ENCODE measurements at regions not wholly inside any gene's neighbourhood (a gene's known extent, or its start where the extent isn't known, plus 50 kb on each side); places are given as distances from the start of the nearest gene placed in this dataset.

DNA sequence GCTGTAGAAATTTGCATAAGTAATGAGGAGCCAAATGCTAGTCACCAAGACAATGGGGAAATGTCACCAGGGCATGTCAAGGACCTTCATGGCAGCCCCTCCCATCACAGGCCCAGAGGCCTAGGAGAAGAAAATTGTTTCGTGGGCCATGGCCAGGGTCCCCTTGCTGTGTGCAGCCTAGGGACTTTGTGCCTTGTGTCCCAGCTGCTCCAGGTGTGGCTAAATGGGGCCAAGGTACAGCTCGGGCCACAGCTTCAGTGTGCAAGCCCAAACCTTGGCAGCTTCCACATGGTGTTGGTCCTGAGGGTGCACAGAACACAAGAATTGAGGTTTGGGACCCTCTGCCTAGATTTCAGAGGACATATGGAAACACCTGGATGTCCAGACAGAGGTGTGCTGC is 208.8 kb upstream of the TBC1D5 start:
- Mint-ChIP-seq H3K9me3 (peaks cover 5% of the 10 kb centered on the region), H3K4me1 (no peaks in the 10 kb centered on the region), H3K27me3 (peaks cover 45% of the 10 kb centered on the region), H3K36me3 (ENCODE audit: insufficient read depth) (no peaks in the 10 kb centered on the region), H3K27ac (ENCODE audit: low read depth) (no peak overlapping the region), H3K4me3 (no peak overlapping the region)
- ATAC-seq (replicated peaks; ENCODE audit: extremely low read depth, poor library complexity, severe bottlenecking) (no peak), DNase-seq (ENCODE audit: low spot score in 2 of 2) (no peak)

- Mint-ChIP-seq H3K27ac (ENCODE audit: low read depth) (no peak overlapping the region), H3K4me3 (no peak overlapping the region), H3K4me1 (no peaks in the 10 kb centered on the region), H3K9me3 (peaks cover 5% of the 10 kb centered on the region), H3K36me3 (ENCODE audit: insufficient read depth) (no peaks in the 10 kb centered on the region), H3K27me3 (peaks cover 63% of the 10 kb centered on the region)
- DNase-seq (ENCODE audit: low spot score in 2 of 2) (no peak), ATAC-seq (replicated peaks; ENCODE audit: extremely low read depth, poor library complexity, severe bottlenecking) (no peak)
These were observed 206.7 kb upstream of the TBC1D5 start for GRCh38 chr3:17949101-17949500.

GRCh38 chr3:17947833-17948232 is 205.4 kb upstream of the TBC1D5 start:
- Mint-ChIP-seq H3K4me1 (no peaks in the 10 kb centered on the region), H3K4me3 (no peak overlapping the region), H3K9me3 (peaks cover 5% of the 10 kb centered on the region), H3K27me3 (peaks cover 70% of the 10 kb centered on the region), H3K36me3 (ENCODE audit: insufficient read depth) (no peaks in the 10 kb centered on the region), H3K27ac (ENCODE audit: low read depth) (no peak overlapping the region)
- ATAC-seq (replicated peaks; ENCODE audit: extremely low read depth, poor library complexity, severe bottlenecking) (no peak), DNase-seq (ENCODE audit: low spot score in 2 of 2) (no peak)

GRCh38 chr3:17946619-17947018 is 204.2 kb upstream of the TBC1D5 start:
- Mint-ChIP-seq H3K9me3 (peaks cover 5% of the 10 kb centered on the region), H3K4me1 (no peaks in the 10 kb centered on the region), H3K36me3 (ENCODE audit: insufficient read depth) (no peaks in the 10 kb centered on the region), H3K27ac (ENCODE audit: low read depth) (no peak overlapping the region), H3K27me3 (peaks cover 82% of the 10 kb centered on the region), H3K4me3 (no peak overlapping the region)
- DNase-seq (ENCODE audit: low spot score in 2 of 2), result no peak
- no peak for ATAC-seq (replicated peaks; ENCODE audit: extremely low read depth, poor library complexity, severe bottlenecking)

DNA sequence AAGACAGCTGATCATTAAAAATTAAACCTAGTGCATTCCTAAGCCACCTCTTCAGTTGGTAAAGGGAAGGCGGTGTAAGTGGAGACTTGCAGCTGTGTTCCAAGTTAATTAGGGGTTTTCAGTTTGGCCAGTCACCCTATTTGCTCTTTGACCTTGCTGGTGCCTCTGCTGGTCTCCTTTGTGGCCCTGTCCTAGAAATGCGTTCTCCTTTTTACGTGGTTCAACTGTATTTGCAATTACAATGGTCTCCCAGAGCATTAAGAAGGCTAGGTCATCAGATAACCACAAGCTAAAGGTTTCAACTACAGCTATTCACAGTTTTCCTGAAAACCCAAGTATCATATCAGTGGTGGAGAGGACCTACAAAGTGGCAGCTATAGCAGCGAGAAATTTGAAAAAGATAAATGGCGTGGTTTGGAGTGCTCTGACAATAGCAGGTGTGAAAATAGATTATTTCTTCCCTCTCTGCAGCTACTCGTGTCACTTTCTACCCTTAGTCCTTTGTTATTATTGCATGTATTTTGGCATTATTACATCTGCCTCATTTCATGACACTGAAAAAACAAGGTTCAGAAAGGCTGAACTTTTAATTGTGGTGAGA is 203.5 kb upstream of the TBC1D5 start:
- peaks cover 5% of the 10 kb centered on the region for H3K9me3 Mint-ChIP-seq
- no peaks in the 10 kb centered on the region for H3K36me3 Mint-ChIP-seq (ENCODE audit: insufficient read depth)
- ATAC-seq (replicated peaks; ENCODE audit: extremely low read depth, poor library complexity, severe bottlenecking) (no peak), DNase-seq (ENCODE audit: low spot score in 2 of 2) (no peak)
- no peak overlapping the region for H3K27ac Mint-ChIP-seq (ENCODE audit: low read depth)
- peaks cover 88% of the 10 kb centered on the region for H3K27me3 Mint-ChIP-seq
- no peaks in the 10 kb centered on the region for H3K4me1 Mint-ChIP-seq
- H3K4me3 Mint-ChIP-seq, result no peak overlapping the region

DNA sequence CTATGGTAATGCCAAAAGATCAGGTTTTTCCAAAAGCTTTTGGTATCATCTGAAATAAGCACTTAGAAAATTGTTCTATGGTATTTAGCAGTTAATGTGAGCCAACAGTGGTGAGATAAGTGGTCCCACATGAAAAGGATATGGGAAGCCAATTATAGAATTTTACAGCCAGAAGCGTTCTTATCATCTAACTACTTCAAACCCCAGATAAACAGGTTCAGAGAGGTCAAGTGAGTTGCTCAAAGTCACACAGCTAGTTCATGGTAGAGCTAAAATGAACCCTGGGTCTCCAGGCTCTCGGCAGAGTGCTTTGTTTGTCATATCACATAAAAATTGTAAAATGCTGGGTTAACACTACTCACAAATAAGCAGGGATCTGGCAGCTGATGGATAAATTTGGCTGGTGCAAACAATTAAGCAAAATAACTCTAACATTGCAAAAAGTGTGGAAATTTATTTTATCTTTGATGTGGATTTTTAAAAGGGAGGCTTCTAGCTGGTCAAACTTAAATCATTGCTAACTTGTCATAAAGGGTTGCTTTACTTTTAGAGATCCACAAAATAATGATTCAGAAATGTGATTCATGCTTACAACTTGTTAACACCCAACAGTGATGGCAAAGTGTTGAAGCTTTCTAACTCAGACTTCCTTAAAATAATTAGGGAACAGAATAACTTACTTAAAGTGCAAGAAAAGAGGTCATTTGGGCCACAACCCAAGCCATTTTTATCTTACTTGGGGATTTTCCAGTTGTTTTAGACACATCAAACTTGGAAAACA is 202.8 kb upstream of the TBC1D5 start:
- no peak overlapping the region for H3K27ac Mint-ChIP-seq (ENCODE audit: low read depth)
- no peaks in the 10 kb centered on the region for H3K4me1 Mint-ChIP-seq
- no peaks in the 10 kb centered on the region for H3K9me3 Mint-ChIP-seq
- DNase-seq (ENCODE audit: low spot score in 2 of 2) (no peak), ATAC-seq (replicated peaks; ENCODE audit: extremely low read depth, poor library complexity, severe bottlenecking) (no peak)
- no peaks in the 10 kb centered on the region for H3K36me3 Mint-ChIP-seq (ENCODE audit: insufficient read depth)
- H3K4me3 Mint-ChIP-seq, result no peak overlapping the region
- H3K27me3 Mint-ChIP-seq, result peaks cover 88% of the 10 kb centered on the region

GRCh38 chr3:17942856-17943255 is 200.4 kb upstream of the TBC1D5 start:
- H3K9me3 Mint-ChIP-seq, result no peaks in the 10 kb centered on the region
- DNase-seq (ENCODE audit: low spot score in 2 of 2), result no peak
- H3K4me3 Mint-ChIP-seq, result no peak overlapping the region
- peaks cover 74% of the 10 kb centered on the region for H3K27me3 Mint-ChIP-seq
- no peak overlapping the region for H3K27ac Mint-ChIP-seq (ENCODE audit: low read depth)
- no peaks in the 10 kb centered on the region for H3K4me1 Mint-ChIP-seq
- no peak for ATAC-seq (replicated peaks; ENCODE audit: extremely low read depth, poor library complexity, severe bottlenecking)
- no peaks in the 10 kb centered on the region for H3K36me3 Mint-ChIP-seq (ENCODE audit: insufficient read depth)

GRCh38 chr3:17941766-17942165 is 199.3 kb upstream of the TBC1D5 start:
- Mint-ChIP-seq H3K27ac (ENCODE audit: low read depth) (no peak overlapping the region), H3K4me1 (no peaks in the 10 kb centered on the region), H3K36me3 (ENCODE audit: insufficient read depth) (no peaks in the 10 kb centered on the region), H3K27me3 (peaks cover 74% of the 10 kb centered on the region), H3K9me3 (no peaks in the 10 kb centered on the region), H3K4me3 (no peak overlapping the region)
- ATAC-seq (replicated peaks; ENCODE audit: extremely low read depth, poor library complexity, severe bottlenecking) (no peak), DNase-seq (ENCODE audit: low spot score in 2 of 2) (no peak)

GRCh38 chr3:17941152-17941551 is 198.7 kb upstream of the TBC1D5 start:
- no peak overlapping the region for H3K4me3 Mint-ChIP-seq
- H3K27me3 Mint-ChIP-seq, result peaks cover 74% of the 10 kb centered on the region
- ATAC-seq (replicated peaks; ENCODE audit: extremely low read depth, poor library complexity, severe bottlenecking) (no peak), DNase-seq (ENCODE audit: low spot score in 2 of 2) (no peak)
- H3K36me3 Mint-ChIP-seq (ENCODE audit: insufficient read depth), result no peaks in the 10 kb centered on the region
- no peaks in the 10 kb centered on the region for H3K4me1 Mint-ChIP-seq
- H3K27ac Mint-ChIP-seq (ENCODE audit: low read depth), result no peak overlapping the region
- H3K9me3 Mint-ChIP-seq, result no peaks in the 10 kb centered on the region

- Mint-ChIP-seq H3K36me3 (ENCODE audit: insufficient read depth) (no peaks in the 10 kb centered on the region), H3K27ac (ENCODE audit: low read depth) (no peak overlapping the region), H3K4me1 (no peaks in the 10 kb centered on the region), H3K9me3 (no peaks in the 10 kb centered on the region), H3K4me3 (no peak overlapping the region), H3K27me3 (peaks cover 77% of the 10 kb centered on the region)
- DNase-seq (ENCODE audit: low spot score in 2 of 2) (no peak), ATAC-seq (replicated peaks; ENCODE audit: extremely low read depth, poor library complexity, severe bottlenecking) (no peak)
These were observed 196.7 kb upstream of the TBC1D5 start for GRCh38 chr3:17939157-17939556.

DNA sequence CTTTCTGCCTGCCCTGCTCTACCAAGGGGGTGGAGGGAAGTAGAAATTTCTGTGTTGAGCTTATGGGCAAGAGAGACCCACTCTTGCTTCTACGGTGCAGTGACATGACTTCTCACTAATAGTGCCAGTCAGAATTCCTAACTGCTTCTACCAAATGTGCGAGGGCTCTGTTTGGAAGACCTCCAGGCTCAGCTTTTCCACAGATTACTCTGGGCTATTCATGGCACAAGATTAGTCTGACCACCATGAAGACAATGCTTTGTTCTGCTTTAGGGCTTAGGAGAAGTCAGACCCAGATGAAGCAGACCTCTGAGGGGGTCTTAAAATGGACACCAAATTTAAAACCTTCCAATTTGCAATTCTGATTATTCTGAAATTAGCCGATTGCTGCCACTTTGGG is 195.9 kb upstream of the TBC1D5 start:
- H3K4me3 Mint-ChIP-seq, result no peak overlapping the region
- H3K27me3 Mint-ChIP-seq, result peaks cover 81% of the 10 kb centered on the region
- H3K36me3 Mint-ChIP-seq (ENCODE audit: insufficient read depth), result no peaks in the 10 kb centered on the region
- no peaks in the 10 kb centered on the region for H3K9me3 Mint-ChIP-seq
- H3K4me1 Mint-ChIP-seq, result no peaks in the 10 kb centered on the region
- DNase-seq (ENCODE audit: low spot score in 2 of 2) (no peak), ATAC-seq (replicated peaks; ENCODE audit: extremely low read depth, poor library complexity, severe bottlenecking) (no peak)
- no peak overlapping the region for H3K27ac Mint-ChIP-seq (ENCODE audit: low read depth)

GRCh38 chr3:17936736-17937480 is 194.5 kb upstream of the TBC1D5 start:
- Mint-ChIP-seq H3K27ac (ENCODE audit: low read depth) (no peak overlapping the region), H3K4me3 (no peak overlapping the region), H3K36me3 (ENCODE audit: insufficient read depth) (no peaks in the 10 kb centered on the region), H3K9me3 (no peaks in the 10 kb centered on the region), H3K27me3 (peaks cover 72% of the 10 kb centered on the region), H3K4me1 (no peaks in the 10 kb centered on the region)
- DNase-seq (ENCODE audit: low spot score in 2 of 2), result no peak
- ATAC-seq (replicated peaks; ENCODE audit: extremely low read depth, poor library complexity, severe bottlenecking), result no peak

- Mint-ChIP-seq H3K9me3 (no peaks in the 10 kb centered on the region), H3K27me3 (peaks cover 55% of the 10 kb centered on the region), H3K27ac (ENCODE audit: low read depth) (no peak overlapping the region), H3K4me3 (no peak overlapping the region), H3K4me1 (no peaks in the 10 kb centered on the region), H3K36me3 (ENCODE audit: insufficient read depth) (no peaks in the 10 kb centered on the region)
- DNase-seq (ENCODE audit: low spot score in 2 of 2) (no peak), ATAC-seq (replicated peaks; ENCODE audit: extremely low read depth, poor library complexity, severe bottlenecking) (no peak)
These were observed 192.8 kb upstream of the TBC1D5 start for GRCh38 chr3:17935222-17935621.
